ENCODE measurements at regions not wholly inside any gene's neighbourhood (a gene's known extent, or its start where the extent isn't known, plus 50 kb on each side); places are given as distances from the start of the nearest gene placed in this dataset.

- no peak for DNase-seq (ENCODE audit: low read depth)
- no peak for TF ChIP-seq CTCF (conservative IDR thresholded peaks at IDR 0.05; ENCODE audit: low read length)
- H3K4me3 ChIP-seq (ENCODE audit: low read length), result no peak overlapping the region
Measured at GRCh38 chr7:41758321-41758720, 55.4 kb upstream of the INHBA start.

GRCh38 chr7:41756650-41757182, 53.8 kb upstream of the INHBA start:
- no peak for TF ChIP-seq CTCF (conservative IDR thresholded peaks at IDR 0.05; ENCODE audit: low read length)
- no peak overlapping the region for H3K4me3 ChIP-seq (ENCODE audit: low read length)
- no peak for DNase-seq (ENCODE audit: low read depth)

GRCh38 chr7:41755096-41755495, 52.2 kb upstream of the INHBA start:
- no peak for TF ChIP-seq CTCF (conservative IDR thresholded peaks at IDR 0.05; ENCODE audit: low read length)
- no peak for DNase-seq (ENCODE audit: low read depth)
- no peak overlapping the region for H3K4me3 ChIP-seq (ENCODE audit: low read length)

GRCh38 chr7:41754046-41754445, 51.2 kb upstream of the INHBA start:
- DNase-seq (ENCODE audit: low read depth), result no peak
- no peak overlapping the region for H3K4me3 ChIP-seq (ENCODE audit: low read length)
- no peak for TF ChIP-seq CTCF (conservative IDR thresholded peaks at IDR 0.05; ENCODE audit: low read length)

All from AG10803 (cell line).